BLaER1 (cell line): ENCODE measurements at regions not wholly inside any gene's neighbourhood (a gene's known extent, or its start where the extent isn't known, plus 50 kb on each side); places are given as distances from the start of the nearest gene placed in this dataset.

Experiments used
- H3K27ac ChIP-seq: shearing (Covaris generic); formaldehyde crosslinking; 2 replicates; pipeline ENCODE4 v1.8.1; 2022
- H3K27me3 ChIP-seq: shearing (Covaris generic); formaldehyde crosslinking; 2 replicates; pipeline ENCODE4 v1.8.1; 2022
- H3K36me3 ChIP-seq: shearing (Covaris generic); formaldehyde crosslinking; 2 replicates; pipeline ENCODE4 v1.8.1; 2022
- H3K4me1 ChIP-seq: shearing (Covaris generic); formaldehyde crosslinking; 2 replicates; pipeline ENCODE4 v1.8.1; 2022
- H3K4me2 ChIP-seq: shearing (Covaris generic); formaldehyde crosslinking; 2 replicates; pipeline ENCODE4 v1.8.1; 2022
- H3K4me3 ChIP-seq: shearing (Covaris generic); formaldehyde crosslinking; 2 replicates; pipeline ENCODE4 v1.8.1; 2022
- H3K9ac ChIP-seq: shearing (Covaris generic); formaldehyde crosslinking; 2 replicates; pipeline ENCODE4 v1.8.1; 2022
- H3K9me3 ChIP-seq: shearing (Covaris generic); formaldehyde crosslinking; 2 replicates; pipeline ENCODE4 v1.8.1; 2022
- H4K20me1 ChIP-seq: shearing (Covaris generic); formaldehyde crosslinking; 2 replicates; pipeline ENCODE4 v1.8.1; 2022
- Cebpa-rat ChIP-seq: shearing (Covaris generic); IDR thresholded peaks from 2 replicates; pipeline ENCODE4 v1.8.1; 2022

- Histone ChIP-seq H4K20me1 (no peaks in the 10 kb centered on the region), H3K4me2 (no peak overlapping the region), H3K4me1 (peaks cover 7% of the 10 kb centered on the region; the same call in 1 of the 2 replicates), H3K9ac (no peak overlapping the region), H3K36me3 (no peaks in the 10 kb centered on the region), H3K27me3 (no peaks in the 10 kb centered on the region), H3K27ac (no peak overlapping the region), H3K9me3 (no peaks in the 10 kb centered on the region), H3K4me3 (no peak overlapping the region)
- TF ChIP-seq Cebpa-rat = no peak
Measured at GRCh38 chr12:42641221-42641885, 51.8 kb upstream of the PRICKLE1 start.

GRCh38 chr12:42640391-42640790 lies 50.8 kb upstream of the PRICKLE1 start:
- H3K4me2 ChIP-seq = no peak overlapping the region
- H3K9me3 ChIP-seq = no peaks in the 10 kb centered on the region
- TF ChIP-seq Cebpa-rat = no peak
- no peaks in the 10 kb centered on the region for H3K27me3 ChIP-seq
- no peak overlapping the region for H3K4me3 ChIP-seq
- no peaks in the 10 kb centered on the region for H3K36me3 ChIP-seq
- H3K4me1 ChIP-seq = peaks cover 7% of the 10 kb centered on the region; the same call in 1 of the 2 replicates
- H3K9ac ChIP-seq = no peak overlapping the region
- H4K20me1 ChIP-seq = no peaks in the 10 kb centered on the region
- no peak overlapping the region for H3K27ac ChIP-seq

- no peak overlapping the region for H3K4me2 ChIP-seq
- no peak overlapping the region for H3K9ac ChIP-seq
- H3K27me3 ChIP-seq = no peaks in the 10 kb centered on the region
- H4K20me1 ChIP-seq = no peaks in the 10 kb centered on the region
- TF ChIP-seq Cebpa-rat = no peak
- no peak overlapping the region for H3K4me3 ChIP-seq
- H3K9me3 ChIP-seq = no peaks in the 10 kb centered on the region
- H3K36me3 ChIP-seq = no peaks in the 10 kb centered on the region
- H3K4me1 ChIP-seq = peaks cover 7% of the 10 kb centered on the region; the same call in 1 of the 2 replicates
- H3K27ac ChIP-seq = no peak overlapping the region
Measured at GRCh38 chr12:42639556-42639955, 50.0 kb upstream of the PRICKLE1 start.
